ENCODE measurements at regions not wholly inside any gene's neighbourhood (a gene's known extent, or its start where the extent isn't known, plus 50 kb on each side); places are given as distances from the start of the nearest gene placed in this dataset.

- no peaks in the 10 kb centered on the region for H3F3A ChIP-seq (ENCODE audit: control insufficient read depth, insufficient read depth)
- H3K27ac ChIP-seq (ENCODE audit: low read depth, low read length): no peak overlapping the region
- H3K79me2 ChIP-seq (ENCODE audit: control insufficient read depth, low read length): no peaks in the 10 kb centered on the region
- H3K4me3 ChIP-seq (ENCODE audit: low read length): no peak overlapping the region
- TF ChIP-seq EZH2phosphoT487 (IDR thresholded peaks at IDR 0.05; ENCODE audit: borderline replicate concordance, low read length) (no peak), CTCF (IDR thresholded peaks at IDR 0.05; ENCODE audit: low read depth, low read length, poor library complexity, severe bottlenecking) (no peak)
- no peaks in the 10 kb centered on the region for H3K4me1 ChIP-seq (ENCODE audit: control insufficient read depth, low read length)
- H3K36me3 ChIP-seq (ENCODE audit: control insufficient read depth, low read length): no peaks in the 10 kb centered on the region
- H4K20me1 ChIP-seq (ENCODE audit: control insufficient read depth, insufficient read depth, low read depth, low read length): no peaks in the 10 kb centered on the region
- no peaks in the 10 kb centered on the region for H3K9me2 ChIP-seq (replicated peaks; ENCODE audit: control insufficient read depth, low read length)
- H3K27me3 ChIP-seq (ENCODE audit: control insufficient read depth, low read length): no peaks in the 10 kb centered on the region
- no peaks in the 10 kb centered on the region for H3K9me3 ChIP-seq (ENCODE audit: control insufficient read depth, insufficient read depth, low read length)
- no peak overlapping the region for H3K4me2 ChIP-seq (ENCODE audit: low read length)
Observed at GRCh38 chr7:69336976-69337375, 261.3 kb upstream of the AUTS2 start.

GRCh38 chr7:69338144-69338543 lies 260.1 kb upstream of the AUTS2 start:
- TF ChIP-seq EZH2phosphoT487 (IDR thresholded peaks at IDR 0.05; ENCODE audit: borderline replicate concordance, low read length) (no peak), CTCF (IDR thresholded peaks at IDR 0.05; ENCODE audit: low read depth, low read length, poor library complexity, severe bottlenecking) (no peak)
- Histone ChIP-seq H3K9me3 (ENCODE audit: control insufficient read depth, insufficient read depth, low read length) (no peaks in the 10 kb centered on the region), H3K4me3 (ENCODE audit: low read length) (no peak overlapping the region)

GRCh38 chr7:69341288-69341687 lies 257.0 kb upstream of the AUTS2 start:
- no peaks in the 10 kb centered on the region for H3K4me1 ChIP-seq (ENCODE audit: control insufficient read depth, low read length)
- H3K36me3 ChIP-seq (ENCODE audit: control insufficient read depth, low read length): no peaks in the 10 kb centered on the region
- H3K9me2 ChIP-seq (replicated peaks; ENCODE audit: control insufficient read depth, low read length): no peaks in the 10 kb centered on the region
- H3F3A ChIP-seq (ENCODE audit: control insufficient read depth, insufficient read depth): no peaks in the 10 kb centered on the region
- H3K4me2 ChIP-seq (ENCODE audit: low read length): no peak overlapping the region
- H3K4me3 ChIP-seq (ENCODE audit: low read length): no peak overlapping the region
- H4K20me1 ChIP-seq (ENCODE audit: control insufficient read depth, insufficient read depth, low read depth, low read length): no peaks in the 10 kb centered on the region
- H3K79me2 ChIP-seq (ENCODE audit: control insufficient read depth, low read length): no peaks in the 10 kb centered on the region
- no peak overlapping the region for H3K27ac ChIP-seq (ENCODE audit: low read depth, low read length)
- no peaks in the 10 kb centered on the region for H3K27me3 ChIP-seq (ENCODE audit: control insufficient read depth, low read length)
- no peak for TF ChIP-seq CTCF (IDR thresholded peaks at IDR 0.05; ENCODE audit: low read depth, low read length, poor library complexity, severe bottlenecking)
- no peak for TF ChIP-seq EZH2phosphoT487 (IDR thresholded peaks at IDR 0.05; ENCODE audit: borderline replicate concordance, low read length)
- no peaks in the 10 kb centered on the region for H3K9me3 ChIP-seq (ENCODE audit: control insufficient read depth, insufficient read depth, low read length)

More at GRCh38 chr7:69338144-69338543, 260.1 kb upstream of the AUTS2 start:
- H4K20me1 ChIP-seq (ENCODE audit: control insufficient read depth, insufficient read depth, low read depth, low read length): no peaks in the 10 kb centered on the region
- H3K27me3 ChIP-seq (ENCODE audit: control insufficient read depth, low read length): no peaks in the 10 kb centered on the region
- no peaks in the 10 kb centered on the region for H3K79me2 ChIP-seq (ENCODE audit: control insufficient read depth, low read length)
- no peaks in the 10 kb centered on the region for H3K4me1 ChIP-seq (ENCODE audit: control insufficient read depth, low read length)
- no peak overlapping the region for H3K4me2 ChIP-seq (ENCODE audit: low read length)
- no peak overlapping the region for H3K27ac ChIP-seq (ENCODE audit: low read depth, low read length)
- H3K9me2 ChIP-seq (replicated peaks; ENCODE audit: control insufficient read depth, low read length): no peaks in the 10 kb centered on the region
- no peaks in the 10 kb centered on the region for H3F3A ChIP-seq (ENCODE audit: control insufficient read depth, insufficient read depth)
- H3K36me3 ChIP-seq (ENCODE audit: control insufficient read depth, low read length): no peaks in the 10 kb centered on the region

Measured in DOHH2 (cell line).